Progenitor cell of endocrine pancreas (in vitro differentiated cells): ENCODE measurements at regions not wholly inside any gene's neighbourhood (a gene's known extent, or its start where the extent isn't known, plus 50 kb on each side); places are given as distances from the start of the nearest gene placed in this dataset.

Experiments used
- DNase-seq: peaks from one replicate; pipeline ENCODE4 v3.0.0; 2021; ENCODE audit warnings: low spot score; ENCODE audit not compliant: unreplicated experiment
- H3K27ac Mint-ChIP-seq: 2 replicates; pipeline ENCODE4 v1.8.0; 2021; ENCODE audit warnings: mild to moderate bottlenecking, moderate library complexity, mixed read lengths
- H3K27me3 Mint-ChIP-seq: 2 replicates; pipeline ENCODE4 v1.8.0; 2021; ENCODE audit warnings: mixed read lengths
- H3K36me3 Mint-ChIP-seq: 2 replicates; pipeline ENCODE4 v1.8.0; 2022; ENCODE audit warnings: mixed read lengths; ENCODE audit not compliant: insufficient read depth
- H3K4me1 Mint-ChIP-seq: 2 replicates; pipeline ENCODE4 v1.8.0; 2021; ENCODE audit warnings: low read depth, mixed read lengths
- H3K4me3 Mint-ChIP-seq: 2 replicates; pipeline ENCODE4 v1.8.0; 2021; ENCODE audit warnings: low read depth, mild to moderate bottlenecking, moderate library complexity, mixed read lengths
- H3K9me3 Mint-ChIP-seq: 2 replicates; pipeline ENCODE4 v1.8.0; 2021; ENCODE audit warnings: low read depth, mixed read lengths
- TF ChIP-seq, protein P1 (sequence below): fragments of 200-600 bp; sonication (generic); IDR thresholded peaks from one replicate; pipeline ENCODE4 v1.5.0; 2021; ENCODE audit warnings: antibody characterized with exemption, mild to moderate bottlenecking; ENCODE audit not compliant: unreplicated experiment

DNA sequence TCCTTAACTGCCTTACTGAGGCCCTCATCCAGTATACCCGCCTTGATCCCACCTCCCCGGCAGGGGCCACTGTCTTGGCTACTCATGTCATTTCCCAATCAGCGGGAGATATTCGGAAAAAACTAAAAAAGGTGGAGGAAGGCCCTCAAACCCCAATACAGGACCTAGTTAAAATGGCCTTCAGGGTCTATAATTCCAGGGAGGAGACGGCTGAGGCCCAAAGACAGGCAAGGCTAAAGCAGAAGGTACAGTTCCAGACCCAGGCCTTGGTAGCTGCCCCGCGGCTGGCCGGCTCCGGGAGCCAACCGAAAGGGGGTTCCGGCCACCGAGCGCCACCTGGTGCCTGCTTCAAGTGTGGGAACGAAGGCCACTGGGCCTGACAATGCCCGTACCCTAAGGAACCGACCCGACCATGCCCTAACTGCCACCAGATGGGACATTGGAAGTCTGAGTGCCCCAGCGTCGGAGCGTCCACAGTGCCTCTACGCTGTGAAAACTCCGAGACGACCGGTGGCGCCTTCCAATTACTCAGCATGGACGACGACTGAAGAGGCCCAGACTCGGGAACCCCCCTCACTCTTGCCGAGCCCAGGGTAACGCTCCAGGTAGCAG is 959.6 kb downstream of the RPA4 start:
- Mint-ChIP-seq H3K27me3 (no peaks in the 10 kb centered on the region), H3K4me3 (no peak overlapping the region), H3K4me1 (no peaks in the 10 kb centered on the region), H3K9me3 (peaks cover 46% of the 10 kb centered on the region), H3K36me3 (peaks cover 25% of the 10 kb centered on the region), H3K27ac (no peak overlapping the region)
- TF ChIP-seq, protein P1, sequence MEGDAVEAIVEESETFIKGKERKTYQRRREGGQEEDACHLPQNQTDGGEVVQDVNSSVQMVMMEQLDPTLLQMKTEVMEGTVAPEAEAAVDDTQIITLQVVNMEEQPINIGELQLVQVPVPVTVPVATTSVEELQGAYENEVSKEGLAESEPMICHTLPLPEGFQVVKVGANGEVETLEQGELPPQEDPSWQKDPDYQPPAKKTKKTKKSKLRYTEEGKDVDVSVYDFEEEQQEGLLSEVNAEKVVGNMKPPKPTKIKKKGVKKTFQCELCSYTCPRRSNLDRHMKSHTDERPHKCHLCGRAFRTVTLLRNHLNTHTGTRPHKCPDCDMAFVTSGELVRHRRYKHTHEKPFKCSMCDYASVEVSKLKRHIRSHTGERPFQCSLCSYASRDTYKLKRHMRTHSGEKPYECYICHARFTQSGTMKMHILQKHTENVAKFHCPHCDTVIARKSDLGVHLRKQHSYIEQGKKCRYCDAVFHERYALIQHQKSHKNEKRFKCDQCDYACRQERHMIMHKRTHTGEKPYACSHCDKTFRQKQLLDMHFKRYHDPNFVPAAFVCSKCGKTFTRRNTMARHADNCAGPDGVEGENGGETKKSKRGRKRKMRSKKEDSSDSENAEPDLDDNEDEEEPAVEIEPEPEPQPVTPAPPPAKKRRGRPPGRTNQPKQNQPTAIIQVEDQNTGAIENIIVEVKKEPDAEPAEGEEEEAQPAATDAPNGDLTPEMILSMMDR, result no peak
- DNase-seq, result no peak

DNA sequence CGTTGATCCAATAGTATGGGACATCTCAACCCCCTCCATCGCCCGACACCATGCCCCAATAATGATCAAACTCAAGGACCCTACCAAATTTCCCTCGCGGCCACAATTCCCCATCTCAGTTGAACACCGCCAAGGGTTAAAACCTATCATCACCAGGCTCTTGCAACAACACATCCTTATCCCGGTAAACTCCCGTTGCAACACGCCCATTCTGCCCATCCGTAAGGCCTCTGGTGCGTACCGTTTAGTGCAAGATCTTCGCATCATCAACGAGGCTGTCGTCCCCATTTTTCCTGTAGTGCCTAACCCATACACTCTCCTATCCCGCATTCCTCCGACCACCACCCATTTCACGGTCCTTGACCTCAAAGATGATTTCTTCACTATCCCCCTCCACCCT is 960.5 kb downstream of the RPA4 start:
- peaks cover 54% of the 10 kb centered on the region for H3K9me3 Mint-ChIP-seq
- TF ChIP-seq, protein P1, result no peak
- H3K27ac Mint-ChIP-seq, result peak overlapping the region; percentile 21
- no peak overlapping the region for H3K4me3 Mint-ChIP-seq
- no peaks in the 10 kb centered on the region for H3K4me1 Mint-ChIP-seq
- H3K27me3 Mint-ChIP-seq, result no peaks in the 10 kb centered on the region
- no peak for DNase-seq
- peaks cover 31% of the 10 kb centered on the region for H3K36me3 Mint-ChIP-seq

- Mint-ChIP-seq H3K36me3 (peaks cover 34% of the 10 kb centered on the region), H3K27ac (no peak overlapping the region)
- TF ChIP-seq, protein P1, result no peak
Observed at GRCh38 chrX:97844943-97845342, 961.2 kb downstream of the RPA4 start.

DNA sequence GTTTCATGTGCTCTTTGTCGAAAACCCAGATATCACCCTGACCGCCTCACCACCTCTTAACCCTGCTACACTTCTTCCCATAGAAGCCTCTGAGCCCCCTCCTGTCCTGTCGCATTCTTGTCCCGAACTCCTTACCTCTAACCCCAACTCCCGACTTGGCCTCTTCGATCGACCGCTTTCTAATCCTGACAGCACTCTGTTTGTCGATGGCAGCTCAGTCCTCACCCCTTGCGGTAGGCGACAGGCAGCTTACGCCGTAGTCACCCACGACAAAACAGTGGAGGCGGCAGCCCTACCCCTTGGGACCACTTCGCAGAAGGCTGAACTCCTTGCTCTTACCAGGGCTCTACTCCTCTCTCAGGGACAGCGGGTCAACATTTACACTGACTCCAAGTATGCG is 961.7 kb downstream of the RPA4 start:
- Mint-ChIP-seq H3K36me3 (peaks cover 34% of the 10 kb centered on the region), H3K9me3 (peaks cover 61% of the 10 kb centered on the region), H3K4me3 (no peak overlapping the region), H3K4me1 (no peaks in the 10 kb centered on the region), H3K27me3 (no peaks in the 10 kb centered on the region), H3K27ac (no peak overlapping the region)
- no peak for DNase-seq
- TF ChIP-seq, protein P1, result no peak

More at GRCh38 chrX:97844943-97845342, 961.2 kb downstream of the RPA4 start:
- DNase-seq, result no peak
- peaks cover 61% of the 10 kb centered on the region for H3K9me3 Mint-ChIP-seq
- H3K4me3 Mint-ChIP-seq, result no peak overlapping the region
- no peaks in the 10 kb centered on the region for H3K4me1 Mint-ChIP-seq
- no peaks in the 10 kb centered on the region for H3K27me3 Mint-ChIP-seq

DNA sequence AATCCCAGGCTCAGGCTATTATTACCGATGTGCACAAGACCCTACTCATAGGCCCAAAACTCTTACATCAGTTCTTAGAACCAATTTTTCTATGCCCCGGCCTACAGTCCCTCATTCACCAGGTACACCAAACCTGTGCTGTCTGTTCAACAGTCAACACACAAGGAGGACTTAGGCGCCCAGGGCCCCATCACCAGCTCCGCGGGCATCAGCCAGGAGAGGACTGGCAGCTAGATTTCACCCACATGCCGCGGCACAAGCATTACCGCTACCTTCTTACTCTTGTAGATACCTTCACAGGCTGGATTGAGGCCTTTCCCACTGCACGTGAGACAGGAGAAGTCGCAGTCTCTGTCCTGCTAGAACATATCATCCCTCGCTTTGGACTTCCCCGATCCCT is 962.5 kb downstream of the RPA4 start:
- DNase-seq, result no peak
- Mint-ChIP-seq H3K9me3 (peaks cover 62% of the 10 kb centered on the region), H3K27ac (no peak overlapping the region), H3K36me3 (peaks cover 34% of the 10 kb centered on the region), H3K4me3 (no peak overlapping the region), H3K27me3 (no peaks in the 10 kb centered on the region), H3K4me1 (no peaks in the 10 kb centered on the region)
- TF ChIP-seq, protein P1, result no peak
